Subcutaneous abdominal adipose tissue (tissue), 5 donors: ENCODE measurements at regions not wholly inside any gene's neighbourhood (a gene's known extent, or its start where the extent isn't known, plus 50 kb on each side); places are given as distances from the start of the nearest gene placed in this dataset.
A peak's percentile ranks its signal among the peaks of the same experiment; 100 is the strongest.

ENCODE experiments used
- H3K27ac ChIP-seq: one replicate; pipeline ENCODE4 v1.7.0; 2013; ENCODE audit warnings: low read depth, mild to moderate bottlenecking, inconsistent platforms, low read length, moderate library complexity
- H3K27me3 ChIP-seq, 5 donors: one replicate each; pipeline ENCODE4 v1.7.0; 2013; ENCODE audit warnings: low read length in 5 of 5, inconsistent platforms in 1 of 5; ENCODE audit not compliant: control insufficient read depth in 5 of 5, insufficient read depth in 4 of 5
- H3K36me3 ChIP-seq, 5 donors: one replicate each; pipeline ENCODE4 v1.7.0; 2013; ENCODE audit warnings: low read length in 5 of 5; ENCODE audit not compliant: control insufficient read depth in 5 of 5, insufficient read depth in 5 of 5
- H3K4me1 ChIP-seq, 5 donors: one replicate each; pipeline ENCODE4 v1.7.0; 2013; ENCODE audit warnings: low read length in 5 of 5, mild to moderate bottlenecking in 3 of 5, moderate library complexity in 1 of 5; ENCODE audit not compliant: control insufficient read depth in 5 of 5, insufficient read depth in 5 of 5
- H3K4me3 ChIP-seq, 5 donors: one replicate each; pipeline ENCODE4 v1.7.0; 2013; ENCODE audit warnings: low read length in 5 of 5, low read depth in 1 of 5
- H3K9ac ChIP-seq, 5 donors: one replicate each; pipeline ENCODE4 v1.7.0; 2013; ENCODE audit warnings: low read length in 5 of 5, mild to moderate bottlenecking in 4 of 5, moderate library complexity in 3 of 5
- H3K9me3 ChIP-seq, 5 donors: one replicate each; pipeline ENCODE4 v1.7.0; 2013; ENCODE audit warnings: low read length in 5 of 5; ENCODE audit not compliant: control insufficient read depth in 5 of 5
- donor health status: healthy.
- donor health status: healthy.
- donor health status: healthy.
- donor health status: healthy.
- donor health status: healthy.

DNA sequence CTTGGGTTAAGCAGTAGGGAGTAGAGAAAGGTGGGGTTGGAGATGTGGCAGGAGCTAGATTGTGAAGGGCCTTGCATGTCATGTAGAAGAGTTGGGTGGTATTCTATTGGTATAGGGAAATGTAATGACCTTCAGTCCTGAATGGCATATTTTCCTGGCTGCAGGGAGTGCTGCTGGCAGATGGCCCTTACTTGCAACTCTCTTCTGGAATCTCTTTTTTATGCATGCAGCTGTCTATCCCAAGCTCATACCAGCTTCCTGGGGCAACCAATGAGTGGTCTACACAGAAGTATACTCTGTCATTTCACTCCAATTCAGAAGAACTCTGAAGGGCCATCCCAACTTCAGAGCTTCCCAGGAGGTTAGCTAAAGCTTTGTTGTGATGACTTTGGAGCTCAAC lies 144.7 kb upstream of the ANKRD28 start:
- Histone ChIP-seq H3K27ac (no peak overlapping the region), H3K27me3 (no peaks in the 10 kb centered on the region), H3K36me3 (no peaks in the 10 kb centered on the region), H3K9ac (no peak overlapping the region), H3K4me3 (no peak overlapping the region), H3K4me1 (peaks cover 0 to 10% (median 5%) of the 10 kb centered on the region in 5 donors), H3K9me3 (no peaks in the 10 kb centered on the region)

DNA sequence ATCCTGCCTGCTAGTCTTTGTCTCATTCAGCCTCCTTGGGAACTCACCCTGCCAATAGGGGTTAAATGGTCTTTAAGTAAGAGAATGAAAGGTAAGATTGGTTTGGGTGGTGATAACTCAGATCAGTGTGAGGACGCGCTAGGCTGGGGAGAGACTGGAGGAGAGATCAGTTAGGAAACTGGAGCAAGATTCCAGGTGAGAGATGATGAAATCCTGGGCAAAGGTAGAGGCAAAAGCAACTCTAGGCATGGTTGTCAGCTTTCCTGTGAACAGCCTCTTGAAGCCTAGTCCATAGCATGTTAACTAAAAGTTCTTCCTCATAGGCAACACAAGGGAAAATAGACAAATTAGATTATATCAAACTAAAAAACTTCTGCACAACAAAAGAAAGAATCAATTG lies 145.2 kb upstream of the ANKRD28 start:
- no peaks in the 10 kb centered on the region for H3K9me3 ChIP-seq
- H3K9ac ChIP-seq = no peak overlapping the region
- H3K27me3 ChIP-seq = no peaks in the 10 kb centered on the region
- H3K27ac ChIP-seq = no peak overlapping the region
- H3K4me3 ChIP-seq = no peak overlapping the region
- no peaks in the 10 kb centered on the region for H3K36me3 ChIP-seq
- peaks cover 0 to 10% (median 5%) of the 10 kb centered on the region in 5 donors for H3K4me1 ChIP-seq

DNA sequence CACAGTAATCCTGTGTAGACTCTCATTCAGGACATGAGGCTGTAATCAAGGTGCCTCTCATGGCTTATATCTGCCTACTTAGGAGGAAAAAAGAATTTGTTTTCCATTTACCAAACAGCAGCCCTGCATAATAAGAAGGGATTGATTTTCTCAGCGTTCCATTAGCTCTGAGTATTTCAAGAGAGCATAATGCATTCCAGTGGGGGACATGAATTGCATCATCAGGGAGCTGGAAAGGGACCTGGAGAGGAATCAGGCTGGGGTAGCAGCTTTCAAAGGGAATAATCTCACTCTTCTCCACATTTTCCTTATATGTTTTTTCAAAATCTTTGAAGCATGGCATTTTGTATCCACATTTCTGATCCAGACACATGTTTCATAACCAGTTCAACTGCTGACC lies 150.6 kb upstream of the ANKRD28 start:
- H3K27me3 ChIP-seq = no peaks in the 10 kb centered on the region

DNA sequence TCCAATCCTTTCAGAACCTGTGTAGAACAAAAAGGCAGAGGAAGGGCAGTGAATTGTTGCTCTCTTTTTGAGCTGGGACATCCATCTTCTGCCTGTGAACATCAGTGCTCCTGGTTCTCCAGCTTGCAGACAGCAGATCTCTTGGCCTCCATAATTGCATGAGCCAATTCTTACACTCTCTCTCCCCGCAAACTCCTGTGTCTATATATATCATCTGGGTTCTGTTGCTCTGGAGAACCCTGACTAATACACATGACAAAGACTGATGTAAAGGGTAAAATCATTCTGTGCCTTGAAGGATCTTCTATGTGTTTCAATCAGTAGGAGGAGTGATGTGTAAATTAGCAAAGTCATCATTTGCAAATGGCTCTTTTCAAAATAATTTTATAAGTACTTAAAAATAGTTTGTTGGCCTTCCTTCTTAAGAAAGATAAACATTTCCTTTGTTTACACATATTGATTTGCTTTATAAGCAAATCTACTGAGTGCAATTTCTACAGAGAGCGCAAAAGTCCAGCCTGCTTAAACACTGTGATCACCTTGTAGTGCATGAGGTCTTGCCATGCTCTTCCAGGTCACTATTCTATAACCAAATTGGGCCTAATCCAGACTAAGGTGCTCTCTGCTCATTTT lies 154.9 kb upstream of the ANKRD28 start:
- no peak overlapping the region for H3K4me3 ChIP-seq
- no peak overlapping the region for H3K27ac ChIP-seq
- no peaks in the 10 kb centered on the region for H3K27me3 ChIP-seq
- H3K9ac ChIP-seq = no peak overlapping the region
- H3K4me1 ChIP-seq = peaks cover 0 to 8% (median 0%) of the 10 kb centered on the region in 5 donors
- no peaks in the 10 kb centered on the region for H3K9me3 ChIP-seq
- no peaks in the 10 kb centered on the region for H3K36me3 ChIP-seq

More for the DNA sequence above, 150.6 kb upstream of the ANKRD28 start:
- Histone ChIP-seq H3K36me3 (no peaks in the 10 kb centered on the region), H3K4me1 (peaks cover 0 to 8% (median 0%) of the 10 kb centered on the region in 5 donors), H3K27ac (no peak overlapping the region), H3K4me3 (no peak overlapping the region), H3K9ac (no peak overlapping the region), H3K9me3 (no peaks in the 10 kb centered on the region)

DNA sequence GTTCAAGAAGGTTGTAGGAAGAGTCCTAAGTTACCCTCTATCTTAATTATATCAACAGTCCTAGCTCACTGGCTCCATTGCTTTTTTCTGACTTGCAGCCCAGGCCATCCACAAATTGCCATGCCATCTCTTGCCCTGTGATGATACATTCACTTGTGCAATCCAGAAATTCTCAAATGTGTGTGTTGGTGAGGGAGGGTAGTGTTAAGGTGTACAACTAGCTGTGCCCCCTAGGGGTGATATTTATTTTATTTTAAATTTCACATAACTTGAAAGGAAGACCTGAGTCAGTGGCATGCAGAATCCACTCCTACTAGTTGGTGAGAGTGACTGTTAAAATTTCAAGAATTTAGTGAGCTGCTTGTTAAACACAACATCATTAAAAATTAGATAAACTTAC lies 156.1 kb upstream of the ANKRD28 start:
- no peaks in the 10 kb centered on the region for H3K27me3 ChIP-seq
- H3K9me3 ChIP-seq = no peaks in the 10 kb centered on the region
- H3K9ac ChIP-seq = no peak overlapping the region
- no peak overlapping the region for H3K27ac ChIP-seq
- no peaks in the 10 kb centered on the region for H3K36me3 ChIP-seq
- no peak overlapping the region for H3K4me3 ChIP-seq
- peaks cover 0 to 6% (median 0%) of the 10 kb centered on the region in 5 donors for H3K4me1 ChIP-seq

DNA sequence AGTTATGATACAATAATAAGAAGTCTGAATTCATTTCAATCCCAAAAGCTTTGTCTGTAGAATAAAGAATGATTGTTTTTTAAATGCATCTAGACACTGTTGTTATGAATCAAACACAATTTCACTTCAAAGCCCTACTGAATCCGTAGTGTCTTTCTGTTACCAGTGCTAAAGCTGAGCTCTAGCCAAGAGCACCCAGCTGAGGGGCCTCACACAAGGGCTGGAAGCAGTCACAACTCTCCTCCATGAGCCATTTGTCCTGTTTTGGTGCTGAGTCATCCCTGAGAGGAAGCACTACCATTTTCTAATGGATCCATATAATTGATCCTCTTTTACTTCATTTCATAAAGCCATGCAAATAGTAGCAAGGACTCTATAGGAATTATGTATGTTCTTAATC lies 158.2 kb upstream of the ANKRD28 start:
- H3K36me3 ChIP-seq = no peaks in the 10 kb centered on the region
- no peak overlapping the region for H3K27ac ChIP-seq
- H3K27me3 ChIP-seq = no peaks in the 10 kb centered on the region
- H3K4me3 ChIP-seq = no peak overlapping the region
- H3K4me1 ChIP-seq = peaks cover 0 to 12% (median 0%) of the 10 kb centered on the region in 5 donors
- H3K9me3 ChIP-seq = no peaks in the 10 kb centered on the region
- no peak overlapping the region for H3K9ac ChIP-seq

DNA sequence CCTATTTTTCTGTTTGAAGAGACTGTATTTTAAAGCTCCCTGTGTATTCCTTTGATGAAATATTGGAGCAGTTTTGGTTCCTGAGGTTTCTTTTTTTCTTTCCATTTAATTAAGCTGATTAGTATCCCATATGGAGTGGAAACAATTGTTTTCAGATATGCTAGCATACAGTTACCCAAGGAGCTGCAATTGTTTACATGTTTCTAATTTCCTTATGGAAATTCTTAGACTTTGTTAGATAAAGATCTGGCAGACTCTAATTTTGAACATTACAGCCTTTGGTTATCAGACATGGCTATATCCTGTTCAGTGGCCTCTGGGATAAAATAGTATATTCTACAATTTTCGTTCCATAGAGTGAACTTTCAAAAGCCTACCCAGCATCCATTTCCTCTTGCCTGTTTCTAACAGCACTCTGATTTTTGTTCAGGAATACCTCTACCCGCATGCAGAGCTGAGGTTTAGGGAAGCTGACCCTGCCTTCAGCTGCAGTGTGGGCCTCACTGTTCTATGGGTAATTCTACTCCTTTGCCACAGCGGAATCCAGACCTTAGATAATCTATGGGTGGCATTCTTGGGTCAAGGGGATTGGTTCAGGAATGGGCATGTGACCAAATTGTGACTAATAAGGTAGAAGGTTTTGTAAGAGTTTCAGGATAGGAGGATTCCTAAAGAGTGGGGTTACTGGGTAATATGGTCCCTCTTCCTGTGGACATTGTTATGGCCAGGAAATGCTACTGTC lies 161.1 kb upstream of the ANKRD28 start:
- Histone ChIP-seq H3K27me3 (no peaks in the 10 kb centered on the region), H3K4me3 (no peak overlapping the region), H3K9ac (no peak overlapping the region), H3K36me3 (no peaks in the 10 kb centered on the region), H3K9me3 (no peaks in the 10 kb centered on the region), H3K27ac (no peak overlapping the region), H3K4me1 (peaks cover 0 to 12% (median 0%) of the 10 kb centered on the region in 5 donors)

DNA sequence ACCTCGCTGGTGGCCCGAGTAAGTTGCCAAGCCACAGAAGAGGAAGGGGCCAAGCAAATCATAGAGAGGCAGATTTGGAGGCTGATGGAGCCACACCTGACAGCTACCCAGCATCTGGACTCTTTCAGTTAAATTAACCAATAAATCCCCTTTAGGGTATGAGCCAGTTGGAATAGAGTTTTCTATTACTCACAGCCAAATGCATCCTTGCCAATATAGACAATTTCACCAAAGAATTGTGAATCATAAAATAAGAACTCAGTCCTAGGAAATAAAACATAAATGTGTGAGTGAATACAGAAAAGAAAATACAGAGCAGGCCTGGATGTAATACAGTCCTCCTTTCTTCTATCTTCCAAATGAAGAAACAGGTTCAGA lies 161.6 kb upstream of the ANKRD28 start:
- H3K9ac ChIP-seq = no peak overlapping the region
- no peaks in the 10 kb centered on the region for H3K36me3 ChIP-seq
- no peak overlapping the region for H3K27ac ChIP-seq
- no peak overlapping the region for H3K4me3 ChIP-seq
- H3K9me3 ChIP-seq = no peaks in the 10 kb centered on the region
- no peaks in the 10 kb centered on the region for H3K27me3 ChIP-seq
- peaks cover 0 to 15% (median 0%) of the 10 kb centered on the region in 5 donors for H3K4me1 ChIP-seq

DNA sequence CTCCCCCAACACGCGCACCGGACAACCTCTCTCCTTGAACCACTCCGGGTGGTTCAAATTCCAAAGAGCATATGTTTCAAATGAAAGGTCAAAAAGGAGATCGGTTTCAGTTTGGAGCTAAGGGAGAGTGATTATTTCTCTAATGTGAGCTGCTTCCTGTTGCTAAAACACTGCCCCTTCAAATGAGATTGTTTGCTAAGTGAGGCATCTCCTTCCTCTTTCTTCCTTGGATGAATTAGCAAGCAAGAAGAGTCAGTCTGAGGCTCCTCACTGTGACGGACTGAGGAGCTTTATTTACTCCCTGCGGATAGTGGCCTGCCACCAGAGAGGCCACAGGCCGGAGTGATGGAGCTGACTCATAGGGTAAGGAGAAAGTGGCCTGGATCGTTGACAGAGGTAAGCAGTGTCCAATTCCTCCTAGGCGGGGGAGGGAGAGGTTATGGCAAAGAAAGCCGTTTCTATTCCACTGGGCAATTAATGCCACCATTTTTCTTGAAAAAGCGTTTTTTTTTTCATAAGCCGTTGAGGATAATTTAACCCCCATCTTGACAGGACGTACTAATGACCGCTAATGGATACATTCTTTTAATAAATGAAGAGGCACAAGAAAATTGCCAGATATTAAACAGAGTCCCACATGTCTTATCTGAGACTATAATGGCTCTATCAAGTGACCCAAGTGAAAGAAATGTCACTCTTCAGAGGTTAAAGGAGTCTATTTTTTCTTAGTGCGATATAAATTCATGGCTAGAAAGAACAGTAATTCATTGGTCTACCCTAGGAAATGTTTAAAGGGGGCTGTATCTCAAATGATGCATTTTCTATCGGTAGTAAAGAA lies 167.0 kb upstream of the ANKRD28 start:
- Histone ChIP-seq H3K36me3 (no peaks in the 10 kb centered on the region), H3K4me3 (peak overlapping the region in 3 of 5 donors; percentile 17 to 52 (median 34)), H3K27me3 (no peaks in the 10 kb centered on the region), H3K9me3 (no peaks in the 10 kb centered on the region), H3K9ac (peak overlapping the region in 2 of 5 donors; percentile 23 to 44), H3K4me1 (peaks cover 0 to 11% (median 3%) of the 10 kb centered on the region in 5 donors), H3K27ac (peak overlapping the region; percentile 32)

DNA sequence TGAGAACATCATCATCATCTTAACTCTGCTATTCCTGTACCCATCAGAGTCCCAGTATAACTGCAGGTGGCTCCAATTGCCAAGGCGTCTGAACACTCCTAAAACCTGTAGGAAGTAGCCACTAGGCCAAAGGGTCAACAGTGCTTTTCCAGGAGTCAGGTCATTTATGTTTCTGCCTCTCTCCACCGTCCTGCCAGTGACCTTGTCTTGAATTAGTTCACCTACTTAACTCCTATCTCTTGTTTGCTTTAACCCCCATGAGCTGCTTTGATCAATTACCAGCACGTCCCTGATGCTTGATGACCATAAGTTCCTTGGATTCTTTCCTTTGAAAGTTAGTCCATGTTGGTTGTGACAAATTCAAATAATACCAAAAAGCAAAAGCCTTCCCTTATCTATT lies 169.8 kb upstream of the ANKRD28 start:
- no peaks in the 10 kb centered on the region for H3K27me3 ChIP-seq
- H3K4me1 ChIP-seq = peaks cover 0 to 11% (median 3%) of the 10 kb centered on the region in 5 donors
- H3K27ac ChIP-seq = no peak overlapping the region
- no peak overlapping the region for H3K4me3 ChIP-seq
- H3K36me3 ChIP-seq = peaks cover 0 to 3% (median 0%) of the 10 kb centered on the region in 5 donors
- no peak overlapping the region for H3K9ac ChIP-seq
- H3K9me3 ChIP-seq = no peaks in the 10 kb centered on the region
